ENCODE measurements at regions not wholly inside any gene's neighbourhood (a gene's known extent, or its start where the extent isn't known, plus 50 kb on each side); places are given as distances from the start of the nearest gene placed in this dataset.

DNA sequence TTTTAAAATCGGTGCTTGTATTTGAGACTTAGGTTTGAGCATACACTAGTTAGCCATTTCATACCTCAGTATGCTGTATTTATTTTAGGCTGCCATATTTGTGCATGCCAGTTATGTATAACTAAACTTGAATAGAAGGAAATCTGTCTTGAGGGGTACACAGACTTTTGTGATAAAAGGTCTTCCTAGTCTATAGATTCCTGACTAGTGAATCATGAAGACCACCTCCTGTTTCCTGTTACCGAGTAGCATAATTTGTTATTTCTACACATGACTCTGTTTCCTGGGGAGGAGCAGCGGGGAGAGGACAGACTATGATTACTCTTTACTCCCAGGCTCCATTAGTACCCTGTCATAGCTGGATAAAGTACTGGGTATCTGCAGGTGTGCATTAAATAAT is 316.8 kb upstream of the SNX7 start:
- TF ChIP-seq, protein P1, sequence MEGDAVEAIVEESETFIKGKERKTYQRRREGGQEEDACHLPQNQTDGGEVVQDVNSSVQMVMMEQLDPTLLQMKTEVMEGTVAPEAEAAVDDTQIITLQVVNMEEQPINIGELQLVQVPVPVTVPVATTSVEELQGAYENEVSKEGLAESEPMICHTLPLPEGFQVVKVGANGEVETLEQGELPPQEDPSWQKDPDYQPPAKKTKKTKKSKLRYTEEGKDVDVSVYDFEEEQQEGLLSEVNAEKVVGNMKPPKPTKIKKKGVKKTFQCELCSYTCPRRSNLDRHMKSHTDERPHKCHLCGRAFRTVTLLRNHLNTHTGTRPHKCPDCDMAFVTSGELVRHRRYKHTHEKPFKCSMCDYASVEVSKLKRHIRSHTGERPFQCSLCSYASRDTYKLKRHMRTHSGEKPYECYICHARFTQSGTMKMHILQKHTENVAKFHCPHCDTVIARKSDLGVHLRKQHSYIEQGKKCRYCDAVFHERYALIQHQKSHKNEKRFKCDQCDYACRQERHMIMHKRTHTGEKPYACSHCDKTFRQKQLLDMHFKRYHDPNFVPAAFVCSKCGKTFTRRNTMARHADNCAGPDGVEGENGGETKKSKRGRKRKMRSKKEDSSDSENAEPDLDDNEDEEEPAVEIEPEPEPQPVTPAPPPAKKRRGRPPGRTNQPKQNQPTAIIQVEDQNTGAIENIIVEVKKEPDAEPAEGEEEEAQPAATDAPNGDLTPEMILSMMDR (IDR thresholded peaks at IDR 0.05) = no peak
- no peak for TF ChIP-seq POLR2A (IDR thresholded peaks at IDR 0.05)

All from body of pancreas (tissue), 4 donors.